ENCODE measurements at regions not wholly inside any gene's neighbourhood (a gene's known extent, or its start where the extent isn't known, plus 50 kb on each side); places are given as distances from the start of the nearest gene placed in this dataset.

- TF ChIP-seq, protein P1, sequence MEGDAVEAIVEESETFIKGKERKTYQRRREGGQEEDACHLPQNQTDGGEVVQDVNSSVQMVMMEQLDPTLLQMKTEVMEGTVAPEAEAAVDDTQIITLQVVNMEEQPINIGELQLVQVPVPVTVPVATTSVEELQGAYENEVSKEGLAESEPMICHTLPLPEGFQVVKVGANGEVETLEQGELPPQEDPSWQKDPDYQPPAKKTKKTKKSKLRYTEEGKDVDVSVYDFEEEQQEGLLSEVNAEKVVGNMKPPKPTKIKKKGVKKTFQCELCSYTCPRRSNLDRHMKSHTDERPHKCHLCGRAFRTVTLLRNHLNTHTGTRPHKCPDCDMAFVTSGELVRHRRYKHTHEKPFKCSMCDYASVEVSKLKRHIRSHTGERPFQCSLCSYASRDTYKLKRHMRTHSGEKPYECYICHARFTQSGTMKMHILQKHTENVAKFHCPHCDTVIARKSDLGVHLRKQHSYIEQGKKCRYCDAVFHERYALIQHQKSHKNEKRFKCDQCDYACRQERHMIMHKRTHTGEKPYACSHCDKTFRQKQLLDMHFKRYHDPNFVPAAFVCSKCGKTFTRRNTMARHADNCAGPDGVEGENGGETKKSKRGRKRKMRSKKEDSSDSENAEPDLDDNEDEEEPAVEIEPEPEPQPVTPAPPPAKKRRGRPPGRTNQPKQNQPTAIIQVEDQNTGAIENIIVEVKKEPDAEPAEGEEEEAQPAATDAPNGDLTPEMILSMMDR (IDR thresholded peaks at IDR 0.05) = no peak
- TF ChIP-seq POLR2AphosphoS5 (IDR thresholded peaks at IDR 0.05) = no peak
- TF ChIP-seq POLR2A (IDR thresholded peaks at IDR 0.05) = no peak
- TF ChIP-seq EP300 (IDR thresholded peaks at IDR 0.05) = no peak
These were observed 208.4 kb upstream of the ADAMTS3 start for GRCh38 chr4:72777436-72777835.

Measured in upper lobe of left lung (tissue), 4 donors.